Type B pancreatic cell (in vitro differentiated cells): ENCODE measurements at regions not wholly inside any gene's neighbourhood (a gene's known extent, or its start where the extent isn't known, plus 50 kb on each side); places are given as distances from the start of the nearest gene placed in this dataset.

Experiments used
- DNase-seq: peaks from one replicate; pipeline ENCODE4 v3.0.0; 2021; ENCODE audit warnings: mixed read lengths; ENCODE audit not compliant: unreplicated experiment; ENCODE audit errors: extremely low spot score
- H3K27ac Mint-ChIP-seq: 2 replicates; pipeline ENCODE4 v1.8.0; 2021; ENCODE audit warnings: mild to moderate bottlenecking, mixed read lengths
- H3K27me3 Mint-ChIP-seq: 2 replicates; pipeline ENCODE4 v1.8.0; 2021; ENCODE audit warnings: mixed read lengths
- H3K36me3 Mint-ChIP-seq: 2 replicates; pipeline ENCODE4 v1.8.0; 2021; ENCODE audit warnings: mixed read lengths
- H3K4me1 Mint-ChIP-seq: one replicate; pipeline ENCODE4 v1.8.0; 2021; ENCODE audit warnings: mixed read lengths; ENCODE audit not compliant: unreplicated experiment
- H3K4me3 Mint-ChIP-seq: 2 replicates; pipeline ENCODE4 v1.8.0; 2021; ENCODE audit warnings: mild to moderate bottlenecking, mixed read lengths
- H3K9me3 Mint-ChIP-seq: 2 replicates; pipeline ENCODE4 v1.8.0; 2021; ENCODE audit warnings: mixed read lengths
- TF ChIP-seq, protein P1 (sequence below): fragments of 200-600 bp; sonication (generic); conservative IDR thresholded peaks from 2 replicates; pipeline ENCODE4 v1.5.0; 2021; ENCODE audit warnings: antibody characterized with exemption, mild to moderate bottlenecking

DNA sequence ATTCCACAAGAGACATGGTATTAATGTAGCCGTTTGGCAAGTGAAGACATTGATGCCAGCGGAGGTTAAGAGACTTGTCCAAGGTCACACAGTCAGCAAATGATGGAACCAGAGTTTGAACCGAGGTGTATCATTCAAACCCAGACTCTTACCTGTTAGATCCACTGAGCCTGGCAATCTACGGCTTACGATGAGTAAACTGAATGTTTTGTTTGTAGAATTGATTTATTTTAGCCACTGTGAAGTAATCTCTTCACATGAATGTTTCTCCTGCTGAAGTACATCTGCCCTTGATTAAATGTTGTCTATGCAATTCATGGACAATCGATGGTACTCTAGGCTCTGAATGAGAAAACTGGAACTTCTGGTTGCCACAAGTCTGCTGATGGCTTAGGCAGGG is 155.5 kb upstream of the NAV2 start:
- H3K9me3 Mint-ChIP-seq: no peaks in the 10 kb centered on the region

DNA sequence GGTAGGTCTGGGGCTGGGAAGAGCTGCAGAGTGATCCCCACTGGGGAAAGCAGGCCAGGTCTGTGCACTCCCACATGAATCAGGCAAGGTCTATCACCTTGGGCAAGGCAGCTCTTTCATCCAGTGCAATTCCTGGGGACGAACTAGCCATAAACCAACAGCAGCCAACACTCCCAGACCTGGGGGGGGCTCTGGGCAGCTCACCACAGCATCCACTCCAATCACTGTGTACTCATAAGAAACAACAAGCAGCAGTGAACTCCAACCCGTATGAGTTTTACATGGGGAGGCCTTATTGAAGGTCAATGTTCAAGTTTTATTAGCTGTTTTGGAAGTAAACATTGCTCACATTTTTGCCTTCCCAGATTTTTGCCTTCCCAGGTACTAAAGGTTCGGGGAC is 157.4 kb upstream of the NAV2 start:
- no peak for DNase-seq
- no peaks in the 10 kb centered on the region for H3K9me3 Mint-ChIP-seq
- TF ChIP-seq, protein P1, sequence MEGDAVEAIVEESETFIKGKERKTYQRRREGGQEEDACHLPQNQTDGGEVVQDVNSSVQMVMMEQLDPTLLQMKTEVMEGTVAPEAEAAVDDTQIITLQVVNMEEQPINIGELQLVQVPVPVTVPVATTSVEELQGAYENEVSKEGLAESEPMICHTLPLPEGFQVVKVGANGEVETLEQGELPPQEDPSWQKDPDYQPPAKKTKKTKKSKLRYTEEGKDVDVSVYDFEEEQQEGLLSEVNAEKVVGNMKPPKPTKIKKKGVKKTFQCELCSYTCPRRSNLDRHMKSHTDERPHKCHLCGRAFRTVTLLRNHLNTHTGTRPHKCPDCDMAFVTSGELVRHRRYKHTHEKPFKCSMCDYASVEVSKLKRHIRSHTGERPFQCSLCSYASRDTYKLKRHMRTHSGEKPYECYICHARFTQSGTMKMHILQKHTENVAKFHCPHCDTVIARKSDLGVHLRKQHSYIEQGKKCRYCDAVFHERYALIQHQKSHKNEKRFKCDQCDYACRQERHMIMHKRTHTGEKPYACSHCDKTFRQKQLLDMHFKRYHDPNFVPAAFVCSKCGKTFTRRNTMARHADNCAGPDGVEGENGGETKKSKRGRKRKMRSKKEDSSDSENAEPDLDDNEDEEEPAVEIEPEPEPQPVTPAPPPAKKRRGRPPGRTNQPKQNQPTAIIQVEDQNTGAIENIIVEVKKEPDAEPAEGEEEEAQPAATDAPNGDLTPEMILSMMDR: no peak
- H3K36me3 Mint-ChIP-seq: no peaks in the 10 kb centered on the region
- peaks cover 27% of the 10 kb centered on the region for H3K27me3 Mint-ChIP-seq
- no peak overlapping the region for H3K27ac Mint-ChIP-seq
- H3K4me3 Mint-ChIP-seq: no peak overlapping the region
- H3K4me1 Mint-ChIP-seq: peaks cover 32% of the 10 kb centered on the region

More for the DNA sequence above, 155.5 kb upstream of the NAV2 start:
- no peak overlapping the region for H3K27ac Mint-ChIP-seq
- no peaks in the 10 kb centered on the region for H3K36me3 Mint-ChIP-seq
- peaks cover 30% of the 10 kb centered on the region for H3K27me3 Mint-ChIP-seq
- no peak for DNase-seq
- H3K4me1 Mint-ChIP-seq: peaks cover 23% of the 10 kb centered on the region
- no peak overlapping the region for H3K4me3 Mint-ChIP-seq
- TF ChIP-seq, protein P1: no peak

DNA sequence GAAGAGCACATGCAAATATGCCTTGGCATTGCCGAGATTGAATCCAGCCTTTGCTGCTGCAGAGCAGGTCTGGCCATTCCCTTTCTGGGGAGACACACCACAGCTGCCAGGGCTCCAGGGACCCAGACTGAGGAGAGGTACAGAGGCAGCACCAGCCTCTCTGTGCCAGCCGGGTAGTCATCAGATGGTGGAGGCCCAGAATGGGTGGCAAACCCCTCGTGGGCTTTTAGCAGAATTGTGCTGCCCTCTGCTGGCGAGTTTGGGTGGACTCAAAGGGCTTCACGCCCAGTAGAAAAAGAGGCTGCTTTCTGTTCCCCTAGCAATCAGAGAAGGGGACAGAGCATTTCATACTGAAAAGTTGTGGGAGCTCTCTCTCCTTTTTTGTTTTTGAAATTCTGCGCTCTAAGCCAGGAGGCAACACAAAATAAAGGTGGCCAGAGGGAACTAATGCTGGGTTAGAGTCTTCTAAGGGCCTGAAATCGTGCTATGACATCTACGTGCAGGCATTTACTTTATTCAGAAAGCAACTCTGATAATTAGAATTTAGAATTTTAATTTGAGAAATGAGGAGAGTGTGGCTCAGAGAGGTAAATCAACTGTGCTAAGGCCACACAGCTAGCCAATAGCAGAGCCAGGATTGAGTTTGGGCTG is 158.8 kb upstream of the NAV2 start:
- DNase-seq: peak; percentile 86
- H3K27ac Mint-ChIP-seq: no peak overlapping the region
- no peaks in the 10 kb centered on the region for H3K36me3 Mint-ChIP-seq
- TF ChIP-seq, protein P1: peak; percentile 96
- H3K9me3 Mint-ChIP-seq: no peaks in the 10 kb centered on the region
- H3K4me3 Mint-ChIP-seq: no peak overlapping the region
- H3K4me1 Mint-ChIP-seq: peaks cover 32% of the 10 kb centered on the region
- peaks cover 21% of the 10 kb centered on the region for H3K27me3 Mint-ChIP-seq

DNA sequence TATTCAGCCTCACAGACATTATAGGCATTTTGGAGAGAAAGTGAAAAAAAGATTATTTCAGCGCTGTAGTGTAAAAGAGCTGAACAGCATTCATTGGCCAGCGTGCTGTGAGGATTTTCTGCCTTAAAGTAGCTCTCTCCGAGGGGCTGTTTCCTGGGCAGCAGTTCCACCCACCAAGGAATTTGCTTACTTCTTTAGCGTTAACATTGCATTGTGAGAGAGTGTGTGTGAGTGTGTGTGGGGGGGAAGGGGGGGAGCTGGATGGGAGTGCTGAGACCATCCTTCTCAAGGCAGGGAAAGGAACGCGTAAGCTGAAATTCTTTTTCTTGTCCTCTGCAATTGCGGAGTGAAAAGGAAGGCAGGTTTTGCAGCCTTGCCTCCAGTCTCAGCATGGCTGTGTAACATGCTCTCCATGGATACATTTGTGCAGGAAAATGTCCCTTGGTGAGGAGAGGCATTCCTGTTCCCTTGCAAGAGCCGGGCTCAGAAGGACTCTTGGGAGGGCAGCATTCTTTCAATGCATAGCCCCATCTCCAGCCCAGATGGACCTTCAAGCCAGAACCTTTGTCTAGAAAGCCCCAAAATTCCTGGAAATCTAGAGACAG is 159.9 kb upstream of the NAV2 start:
- Mint-ChIP-seq H3K27me3 (peaks cover 20% of the 10 kb centered on the region), H3K4me3 (no peak overlapping the region), H3K36me3 (no peaks in the 10 kb centered on the region), H3K4me1 (peaks cover 36% of the 10 kb centered on the region), H3K27ac (no peak overlapping the region), H3K9me3 (no peaks in the 10 kb centered on the region)
- TF ChIP-seq, protein P1: no peak
- no peak for DNase-seq

DNA sequence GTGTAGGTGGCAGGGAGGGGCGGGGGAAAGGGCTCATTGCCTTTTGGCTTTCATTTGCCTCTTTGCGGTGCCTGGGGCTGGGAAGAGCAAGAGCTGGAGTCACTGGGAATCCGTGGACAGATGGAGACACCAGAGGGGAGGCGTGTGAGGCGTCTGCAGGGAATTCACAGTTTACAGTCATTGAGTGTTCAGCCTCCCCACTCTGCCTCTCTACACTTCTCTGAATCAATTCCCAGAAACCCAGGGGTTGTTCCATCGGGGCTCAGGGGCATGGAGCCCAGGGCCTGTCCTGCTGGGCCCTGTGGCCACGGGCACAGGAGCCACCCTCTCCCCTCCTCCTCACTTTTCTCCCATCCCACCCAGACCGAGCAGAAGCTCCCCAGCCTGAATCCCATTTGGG is 160.5 kb upstream of the NAV2 start:
- Mint-ChIP-seq H3K36me3 (no peaks in the 10 kb centered on the region), H3K4me3 (no peak overlapping the region)

More for the DNA sequence above, 160.5 kb upstream of the NAV2 start:
- no peak for DNase-seq
- H3K27ac Mint-ChIP-seq: no peak overlapping the region
- peaks cover 35% of the 10 kb centered on the region for H3K4me1 Mint-ChIP-seq
- no peaks in the 10 kb centered on the region for H3K9me3 Mint-ChIP-seq
- TF ChIP-seq, protein P1: no peak
- peaks cover 21% of the 10 kb centered on the region for H3K27me3 Mint-ChIP-seq
